Neuronal stem cell (in vitro differentiated cells): ENCODE measurements at regions not wholly inside any gene's neighbourhood (a gene's known extent, or its start where the extent isn't known, plus 50 kb on each side); places are given as distances from the start of the nearest gene placed in this dataset.
A peak's percentile ranks its signal among the peaks of the same experiment; 100 is the strongest.

ENCODE experiments used
- DNase-seq: peaks from one replicate; pipeline ENCODE4 v3.0.0-alpha.2; 2013; ENCODE audit warnings: low spot score
- H2AFZ ChIP-seq: one replicate; pipeline ENCODE4 v1.6.1; 2013; ENCODE audit warnings: mild to moderate bottlenecking, low read length, inconsistent platforms
- H2AK5ac ChIP-seq: 2 replicates; pipeline ENCODE4 v1.6.1; 2013; ENCODE audit warnings: low read depth, mild to moderate bottlenecking, inconsistent platforms, low read length, moderate library complexity, mixed read lengths
- H2BK120ac ChIP-seq: 2 replicates; pipeline ENCODE4 v1.6.1; 2013; ENCODE audit warnings: low read depth, mild to moderate bottlenecking, inconsistent platforms, low read length, moderate library complexity, mixed read lengths
- H2BK12ac ChIP-seq: one replicate; pipeline ENCODE4 v1.6.1; 2013; ENCODE audit warnings: low read length, inconsistent platforms
- H2BK15ac ChIP-seq: 2 replicates; pipeline ENCODE4 v1.6.1; 2013; ENCODE audit warnings: mild to moderate bottlenecking, low read length, inconsistent platforms, mixed read lengths
- H2BK5ac ChIP-seq: one replicate; pipeline ENCODE4 v1.6.1; 2013; ENCODE audit warnings: inconsistent platforms, mild to moderate bottlenecking, low read length, moderate library complexity
- H3K14ac ChIP-seq: one replicate; pipeline ENCODE4 v1.6.1; 2013; ENCODE audit warnings: low read length, inconsistent platforms
- H3K18ac ChIP-seq: 2 replicates; pipeline ENCODE4 v1.6.1; 2013; ENCODE audit warnings: low read length, inconsistent platforms
- H3K23ac ChIP-seq: 2 replicates; pipeline ENCODE4 v1.6.1; 2013; ENCODE audit warnings: low read depth, mild to moderate bottlenecking, mixed read lengths, low read length, inconsistent platforms; ENCODE audit not compliant: poor library complexity
- H3K27ac ChIP-seq: replicated peaks from 3 replicates; pipeline ENCODE4 v1.5.1; 2013; ENCODE audit warnings: low read length, inconsistent platforms
- H3K27me3 ChIP-seq, 3 experiments: 2 replicates each; pipeline ENCODE4 v1.6.1; 2013; ENCODE audit warnings: low read length in 3 of 3, mild to moderate bottlenecking in 2 of 3, inconsistent platforms in 1 of 3, low read depth in 1 of 3, mixed read lengths in 1 of 3, moderate library complexity in 1 of 3; ENCODE audit not compliant: control insufficient read depth in 3 of 3, insufficient read depth in 3 of 3
- H3K36me3 ChIP-seq, 2 donors: replicated peaks in 1 of 2; 2 replicates each; pipeline ENCODE4 v1.6.1; 2013; ENCODE audit warnings: low read length in 2 of 2; ENCODE audit not compliant: control insufficient read depth in 2 of 2, insufficient read depth in 2 of 2
- H3K4ac ChIP-seq: 2 replicates; pipeline ENCODE4 v1.6.1; 2013; ENCODE audit warnings: inconsistent platforms, mild to moderate bottlenecking, low read length, moderate library complexity
- H3K4me1 ChIP-seq, 2 donors: 1 replicate in 1 of 2; 2 replicates in 1 of 2; pipeline ENCODE4 v1.6.1; 2013; ENCODE audit warnings: low read length in 2 of 2, low read depth in 1 of 2; ENCODE audit not compliant: control insufficient read depth in 2 of 2, insufficient read depth in 1 of 2
- H3K4me2 ChIP-seq: one replicate; pipeline ENCODE4 v1.6.1; 2013; ENCODE audit warnings: mild to moderate bottlenecking, low read length, inconsistent platforms; ENCODE audit not compliant: insufficient read depth, poor library complexity, severe bottlenecking
- H3K4me3 ChIP-seq, 2 donors: 2 replicates each; pipeline ENCODE4 v1.5.1; 2013; ENCODE audit warnings: low read length in 2 of 2, mild to moderate bottlenecking in 2 of 2, inconsistent platforms in 1 of 2, moderate library complexity in 1 of 2
- H3K79me1 ChIP-seq: one replicate; pipeline ENCODE4 v1.6.1; 2013; ENCODE audit warnings: low read depth, mild to moderate bottlenecking, inconsistent platforms, low read length, moderate library complexity
- H3K9ac ChIP-seq: one replicate; pipeline ENCODE4 v1.6.1; 2013; ENCODE audit warnings: mild to moderate bottlenecking, low read depth, low read length, inconsistent platforms; ENCODE audit not compliant: poor library complexity
- H3K9me3 ChIP-seq, 2 donors: replicated peaks in 1 of 2; 2 replicates each; pipeline versions ENCODE3 to v1.6.1; 2013; ENCODE audit warnings: low read length in 2 of 2, mild to moderate bottlenecking in 2 of 2, inconsistent platforms in 1 of 2, low read depth in 1 of 2, mixed read lengths in 1 of 2, moderate library complexity in 1 of 2; ENCODE audit not compliant: control insufficient read depth in 2 of 2, insufficient read depth in 1 of 2
- H4K8ac ChIP-seq: one replicate; pipeline ENCODE4 v1.6.1; 2013; ENCODE audit warnings: low read depth, mild to moderate bottlenecking, inconsistent platforms, low read length, moderate library complexity
- H4K91ac ChIP-seq: one replicate; pipeline ENCODE4 v1.6.1; 2013; ENCODE audit warnings: low read length, low read depth, mild to moderate bottlenecking, inconsistent platforms; ENCODE audit not compliant: poor library complexity
- WGBS, 2 donors: extraction: QIAGEN DNeasy Blood & Tissue Kit; methylation state at CpG; one replicate each; pipeline ENCODE4 v1.1.7; 2013; ENCODE audit warnings: missing lambda C conversion rate in 2 of 2, mixed read lengths in 1 of 2; ENCODE audit not compliant: insufficient read length in 2 of 2, insufficient replicate concordance in 1 of 2; ENCODE audit errors: extremely low coverage in 2 of 2; 5-methylcytosine and 5-hydroxymethylcytosine counted together

DNA sequence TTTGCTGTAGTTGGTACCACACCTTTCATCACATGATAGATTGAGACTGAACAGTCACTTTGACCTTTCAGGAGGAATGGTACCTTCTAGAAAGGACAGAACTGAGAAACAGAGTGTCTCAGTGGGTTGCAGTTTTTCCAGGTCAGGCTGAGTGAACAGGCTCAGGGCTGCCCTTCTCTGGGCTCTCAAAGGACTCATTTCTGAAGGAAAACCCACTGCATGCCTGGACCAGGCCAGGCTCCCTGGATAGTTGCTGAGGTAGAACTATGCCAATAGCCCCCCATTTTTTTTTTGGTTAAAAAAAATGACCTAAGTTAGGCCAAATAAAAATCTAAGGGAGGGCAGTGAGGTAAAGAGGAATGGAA lies 148.1 kb upstream of the EGLN3 start:
- no peak overlapping the region for H3K14ac ChIP-seq
- no peak overlapping the region for H4K91ac ChIP-seq
- peaks cover 0 to 5% (median 0%) of the 10 kb centered on the region in 3 experiments for H3K27me3 ChIP-seq
- H2BK120ac ChIP-seq = no peak overlapping the region
- H3K4me1 ChIP-seq = peaks cover 2 to 16% of the 10 kb centered on the region in 2 donors
- H2AK5ac ChIP-seq = no peak overlapping the region
- no peak overlapping the region for H2BK15ac ChIP-seq
- DNase-seq = no peak
- H3K4me3 ChIP-seq = no peak overlapping the region
- H3K79me1 ChIP-seq = no peaks in the 10 kb centered on the region
- no peak overlapping the region for H3K4me2 ChIP-seq
- H2BK12ac ChIP-seq = no peak overlapping the region
- H3K18ac ChIP-seq = no peak overlapping the region
- H3K23ac ChIP-seq = no peak overlapping the region
- H3K4ac ChIP-seq = no peak overlapping the region
- H2BK5ac ChIP-seq = no peak overlapping the region
- no peak overlapping the region for H3K27ac ChIP-seq
- no peak overlapping the region for H3K9ac ChIP-seq
- no peak overlapping the region for H2AFZ ChIP-seq
- no peak overlapping the region for H4K8ac ChIP-seq
- no peaks in the 10 kb centered on the region for H3K36me3 ChIP-seq
- no peaks in the 10 kb centered on the region for H3K9me3 ChIP-seq

DNA sequence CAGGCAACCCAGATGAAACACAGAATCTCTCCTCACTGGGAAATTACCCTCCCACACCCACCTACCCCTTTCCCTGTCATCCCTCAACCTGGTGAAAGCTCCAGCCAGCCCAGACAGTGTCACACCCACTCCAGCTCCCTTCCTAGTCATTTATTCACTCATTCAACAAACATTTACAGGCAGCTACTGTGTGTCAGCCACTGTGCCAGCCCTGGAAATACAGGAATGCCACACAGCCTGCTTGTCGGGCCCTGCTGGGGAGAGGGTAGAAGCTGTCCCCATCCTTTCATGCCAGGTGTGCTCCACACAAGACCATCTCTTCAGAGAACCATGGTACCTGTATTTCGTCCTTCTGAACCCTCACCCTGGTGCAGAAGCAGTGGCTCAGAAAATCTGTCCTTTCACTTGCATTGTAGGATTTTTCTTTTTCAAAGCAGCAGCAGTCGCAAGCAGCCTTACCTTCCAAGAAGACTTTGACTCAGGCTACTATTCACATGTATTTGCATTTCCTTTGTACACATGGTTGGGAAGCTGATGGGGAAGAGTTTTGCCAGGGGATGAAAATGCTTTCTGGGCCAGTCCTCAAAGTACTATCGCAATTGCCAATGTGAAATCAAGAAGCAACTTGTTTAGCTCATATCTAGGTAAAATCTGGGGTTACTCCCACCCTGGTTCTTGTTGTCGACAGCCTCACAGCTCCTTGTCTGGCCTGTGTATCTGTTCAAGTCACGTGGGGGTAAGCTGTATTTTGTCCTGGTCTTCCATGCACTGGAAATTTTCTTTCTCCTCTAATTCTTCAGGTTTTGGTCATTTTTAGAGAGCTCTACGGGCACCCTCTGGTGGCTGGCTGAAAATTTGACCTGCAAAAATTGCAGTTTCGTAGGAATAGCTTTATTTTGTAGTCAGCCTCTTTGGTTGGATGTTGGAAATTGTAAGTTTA lies 147.4 kb upstream of the EGLN3 start:
- no peaks in the 10 kb centered on the region for H3K9me3 ChIP-seq
- peaks cover 2 to 13% of the 10 kb centered on the region in 2 donors for H3K4me1 ChIP-seq
- peaks cover 0 to 5% (median 0%) of the 10 kb centered on the region in 3 experiments for H3K27me3 ChIP-seq
- no peak for DNase-seq
- no peak overlapping the region for H2BK12ac ChIP-seq
- no peak overlapping the region for H4K8ac ChIP-seq
- no peak overlapping the region for H3K18ac ChIP-seq
- no peak overlapping the region for H3K14ac ChIP-seq
- H3K9ac ChIP-seq = no peak overlapping the region
- no peak overlapping the region for H4K91ac ChIP-seq
- no peak overlapping the region for H3K4me2 ChIP-seq
- no peak overlapping the region for H2BK120ac ChIP-seq
- peak overlapping the region; percentile 66 for H2AFZ ChIP-seq
- no peak overlapping the region for H3K23ac ChIP-seq
- H3K27ac ChIP-seq = no peak overlapping the region
- H3K4me3 ChIP-seq = no peak overlapping the region
- peak overlapping the region; percentile 43 for H2AK5ac ChIP-seq
- no CpG with 5 or more reads among the region's 8 CpGs for WGBS, 2 donors
- H3K36me3 ChIP-seq = no peaks in the 10 kb centered on the region
- H2BK15ac ChIP-seq = no peak overlapping the region
- no peak overlapping the region for H2BK5ac ChIP-seq
- H3K4ac ChIP-seq = no peak overlapping the region
- no peaks in the 10 kb centered on the region for H3K79me1 ChIP-seq

DNA sequence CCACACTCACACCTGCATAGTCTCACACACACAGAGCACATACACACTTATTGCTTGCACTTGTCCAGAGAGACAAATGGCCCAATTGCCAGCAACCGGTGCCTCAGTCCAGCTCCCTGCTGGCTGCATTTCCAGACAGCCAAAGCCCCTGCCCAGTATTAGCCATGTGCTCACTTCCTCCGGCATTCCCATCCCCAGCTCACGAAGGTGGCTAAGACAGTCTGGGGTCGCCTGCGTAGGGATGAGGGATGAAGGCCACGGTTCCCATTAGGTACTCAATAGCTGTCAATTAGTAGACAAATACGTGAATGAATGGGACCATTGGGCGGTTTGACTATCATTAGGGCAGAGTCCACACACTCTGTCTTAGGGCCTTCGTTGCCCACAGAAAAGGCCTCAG lies 146.8 kb upstream of the EGLN3 start:
- peak overlapping the region; percentile 68 for H3K18ac ChIP-seq
- peaks cover 0 to 5% (median 0%) of the 10 kb centered on the region in 3 experiments for H3K27me3 ChIP-seq
- no peaks in the 10 kb centered on the region for H3K9me3 ChIP-seq
- H2BK120ac ChIP-seq = no peak overlapping the region
- no peaks in the 10 kb centered on the region for H3K36me3 ChIP-seq
- DNase-seq = no peak
- no peak overlapping the region for H2BK15ac ChIP-seq
- no peak overlapping the region for H3K4me3 ChIP-seq
- H3K27ac ChIP-seq = no peak overlapping the region
- H2BK5ac ChIP-seq = no peak overlapping the region
- no CpG with 5 or more reads among the region's 9 CpGs for WGBS, 2 donors
- H3K4me1 ChIP-seq = peaks cover 2 to 10% of the 10 kb centered on the region in 2 donors
- H3K14ac ChIP-seq = no peak overlapping the region
- no peak overlapping the region for H4K8ac ChIP-seq
- no peak overlapping the region for H4K91ac ChIP-seq
- H2AFZ ChIP-seq = no peak overlapping the region
- H3K79me1 ChIP-seq = no peaks in the 10 kb centered on the region
- H2AK5ac ChIP-seq = peak overlapping the region; percentile 43
- no peak overlapping the region for H3K4me2 ChIP-seq
- H3K9ac ChIP-seq = no peak overlapping the region
- no peak overlapping the region for H2BK12ac ChIP-seq
- no peak overlapping the region for H3K23ac ChIP-seq
- H3K4ac ChIP-seq = no peak overlapping the region

DNA sequence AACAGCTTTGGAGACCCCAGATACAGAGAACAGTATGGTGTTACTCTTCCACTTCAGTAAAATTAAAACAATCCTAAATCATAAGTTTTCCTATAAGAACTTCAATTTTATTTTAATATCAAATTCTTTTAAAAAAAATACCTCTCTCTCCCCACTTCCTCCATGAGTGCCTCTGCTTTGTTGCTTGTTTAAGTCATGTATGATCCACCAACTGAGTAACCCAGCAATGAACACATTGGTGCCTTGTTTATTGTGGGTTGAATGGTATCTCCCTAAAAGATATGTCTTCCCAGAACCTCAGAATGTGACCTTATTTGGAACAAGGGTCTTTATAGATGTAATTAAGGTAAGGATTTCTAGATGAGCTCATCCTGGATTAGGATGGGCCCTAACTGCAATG lies 143.5 kb upstream of the EGLN3 start:
- peaks cover 0 to under 1% (median 0%) of the 10 kb centered on the region in 3 experiments for H3K27me3 ChIP-seq
- H3K18ac ChIP-seq = no peak overlapping the region
- no peak overlapping the region for H2AFZ ChIP-seq
- no peak for DNase-seq
- no peak overlapping the region for H3K9ac ChIP-seq
- H3K4me1 ChIP-seq = peaks cover 2 to 9% of the 10 kb centered on the region in 2 donors
- H2AK5ac ChIP-seq = no peak overlapping the region
- no peak overlapping the region for H3K4me3 ChIP-seq
- no peak overlapping the region for H3K27ac ChIP-seq
- no peak overlapping the region for H3K4ac ChIP-seq
- H4K91ac ChIP-seq = no peak overlapping the region
- H3K79me1 ChIP-seq = no peaks in the 10 kb centered on the region
- no peak overlapping the region for H2BK12ac ChIP-seq
- no peaks in the 10 kb centered on the region for H3K36me3 ChIP-seq
- H3K14ac ChIP-seq = no peak overlapping the region
- H4K8ac ChIP-seq = no peak overlapping the region
- H3K4me2 ChIP-seq = no peak overlapping the region
- no peak overlapping the region for H2BK120ac ChIP-seq
- H2BK15ac ChIP-seq = no peak overlapping the region
- peaks cover 0 to 2% of the 10 kb centered on the region in 2 donors for H3K9me3 ChIP-seq
- H3K23ac ChIP-seq = no peak overlapping the region
- H2BK5ac ChIP-seq = no peak overlapping the region
